ENCODE measurements at regions not wholly inside any gene's neighbourhood (a gene's known extent, or its start where the extent isn't known, plus 50 kb on each side); places are given as distances from the start of the nearest gene placed in this dataset.

DNA sequence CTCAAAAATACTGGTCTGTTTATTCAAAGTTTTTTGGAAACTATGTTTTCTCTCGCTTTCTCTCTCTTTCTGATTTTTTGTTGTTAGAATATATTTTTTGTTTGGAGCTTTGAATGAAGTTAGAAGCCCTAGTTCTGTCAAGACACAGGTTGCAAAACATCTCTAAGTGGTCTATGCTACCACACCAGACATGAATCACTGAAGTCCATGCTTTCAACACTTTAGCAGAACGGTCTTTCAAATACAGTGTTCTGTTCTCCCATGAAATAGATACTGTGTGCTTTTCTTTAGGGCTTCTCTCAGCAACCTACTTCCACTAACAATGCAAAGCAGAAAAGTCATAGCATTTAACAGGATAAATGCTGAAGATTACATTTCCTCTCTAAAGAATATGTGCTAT, 392.5 kb downstream of the TMEM167A start:
- no peak for DNase-seq (ENCODE audit: low read depth, low spot score)
- POLR2A ChIA-PET: no interaction called here
- H3K4me3 ChIP-seq (ENCODE audit: low read depth, low read length): no peak overlapping the region
- TF ChIP-seq, protein P1, sequence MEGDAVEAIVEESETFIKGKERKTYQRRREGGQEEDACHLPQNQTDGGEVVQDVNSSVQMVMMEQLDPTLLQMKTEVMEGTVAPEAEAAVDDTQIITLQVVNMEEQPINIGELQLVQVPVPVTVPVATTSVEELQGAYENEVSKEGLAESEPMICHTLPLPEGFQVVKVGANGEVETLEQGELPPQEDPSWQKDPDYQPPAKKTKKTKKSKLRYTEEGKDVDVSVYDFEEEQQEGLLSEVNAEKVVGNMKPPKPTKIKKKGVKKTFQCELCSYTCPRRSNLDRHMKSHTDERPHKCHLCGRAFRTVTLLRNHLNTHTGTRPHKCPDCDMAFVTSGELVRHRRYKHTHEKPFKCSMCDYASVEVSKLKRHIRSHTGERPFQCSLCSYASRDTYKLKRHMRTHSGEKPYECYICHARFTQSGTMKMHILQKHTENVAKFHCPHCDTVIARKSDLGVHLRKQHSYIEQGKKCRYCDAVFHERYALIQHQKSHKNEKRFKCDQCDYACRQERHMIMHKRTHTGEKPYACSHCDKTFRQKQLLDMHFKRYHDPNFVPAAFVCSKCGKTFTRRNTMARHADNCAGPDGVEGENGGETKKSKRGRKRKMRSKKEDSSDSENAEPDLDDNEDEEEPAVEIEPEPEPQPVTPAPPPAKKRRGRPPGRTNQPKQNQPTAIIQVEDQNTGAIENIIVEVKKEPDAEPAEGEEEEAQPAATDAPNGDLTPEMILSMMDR (IDR thresholded peaks at IDR 0.05; ENCODE audit: insufficient read depth, low read length, missing control alignments): no peak
- CTCF ChIA-PET: no interaction called here

- H3K4me3 ChIP-seq (ENCODE audit: low read depth, low read length): no peak overlapping the region
- ChIA-PET POLR2A (no interaction called here), CTCF (no interaction called here)
- no peak for DNase-seq (ENCODE audit: low read depth, low spot score)
- TF ChIP-seq, protein P1 (IDR thresholded peaks at IDR 0.05; ENCODE audit: insufficient read depth, low read length, missing control alignments): no peak
Measured at GRCh38 chr5:82684165-82684564, 393.0 kb downstream of the TMEM167A start.

DNA sequence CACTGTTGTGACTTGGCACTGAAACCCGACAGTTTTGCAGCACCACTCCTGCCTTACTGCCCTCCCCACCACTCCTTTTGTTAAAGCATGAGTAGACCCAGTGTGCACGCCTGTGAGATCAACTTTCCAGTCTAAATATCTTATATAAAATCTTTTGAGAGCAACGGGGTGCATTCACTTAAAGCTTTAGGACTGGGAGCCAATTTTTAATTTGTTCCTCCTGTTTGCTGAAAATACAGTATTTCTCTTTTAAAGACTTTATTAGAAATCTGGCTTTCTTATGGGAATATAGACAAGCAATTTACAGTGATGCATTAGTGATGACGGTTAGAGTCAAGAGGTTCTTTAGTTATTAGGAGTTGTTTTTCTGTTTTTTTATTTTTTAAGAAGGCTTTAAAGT, 397.5 kb downstream of the TMEM167A start:
- TF ChIP-seq, protein P1 (IDR thresholded peaks at IDR 0.05; ENCODE audit: insufficient read depth, low read length, missing control alignments): no peak
- no peak overlapping the region for H3K4me3 ChIP-seq (ENCODE audit: low read depth, low read length)
- DNase-seq (ENCODE audit: low read depth, low spot score): no peak
- ChIA-PET POLR2A (no interaction called here), CTCF (no interaction called here)

DNA sequence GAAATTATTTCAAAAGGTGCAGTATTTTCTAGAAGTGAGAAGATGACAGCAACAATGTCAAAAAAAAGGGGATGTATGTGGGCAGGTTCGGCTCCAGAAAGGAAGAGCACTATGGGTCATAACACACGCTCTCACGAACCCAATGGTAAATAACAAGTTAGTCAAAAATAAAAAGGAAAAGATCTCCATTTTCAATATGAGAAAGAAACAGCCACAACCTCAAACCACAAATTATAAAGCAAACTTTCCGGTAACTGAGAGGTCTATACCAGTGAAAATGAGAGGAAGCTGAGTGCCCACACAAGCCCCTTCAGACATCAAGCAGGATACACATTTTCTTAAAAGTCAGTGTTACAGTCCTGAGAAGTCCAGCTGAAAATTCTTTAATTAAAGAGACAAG, 398.5 kb upstream of the RPS23 start:
- no peak overlapping the region for H3K4me3 ChIP-seq (ENCODE audit: low read depth, low read length)
- POLR2A ChIA-PET: no interaction called here
- no peak for DNase-seq (ENCODE audit: low read depth, low spot score)
- TF ChIP-seq, protein P1 (IDR thresholded peaks at IDR 0.05; ENCODE audit: insufficient read depth, low read length, missing control alignments): no peak
- CTCF ChIA-PET: no interaction called here

DNA sequence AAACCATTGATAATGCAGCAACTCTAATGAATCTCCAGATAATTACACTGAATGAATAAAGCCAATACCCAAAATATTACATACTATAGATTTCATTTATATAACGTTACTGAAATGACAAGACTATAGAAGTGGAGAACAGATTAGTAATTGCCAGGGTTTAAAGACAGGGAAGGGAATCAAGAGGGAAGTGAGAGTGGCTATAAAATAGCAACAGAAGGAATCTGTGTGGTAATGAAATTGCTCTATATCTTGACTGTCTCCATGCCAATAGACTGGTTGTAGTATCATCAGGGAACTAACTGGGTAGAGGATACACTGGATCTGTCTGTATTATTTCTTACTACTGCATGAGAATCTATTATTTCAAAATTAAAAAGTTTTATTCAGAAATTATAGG, 396.5 kb upstream of the RPS23 start:
- ChIA-PET POLR2A (no interaction called here), CTCF (no interaction called here)
- TF ChIP-seq, protein P1 (IDR thresholded peaks at IDR 0.05; ENCODE audit: insufficient read depth, low read length, missing control alignments): no peak
- no peak overlapping the region for H3K4me3 ChIP-seq (ENCODE audit: low read depth, low read length)
- DNase-seq (ENCODE audit: low read depth, low spot score): no peak

DNA sequence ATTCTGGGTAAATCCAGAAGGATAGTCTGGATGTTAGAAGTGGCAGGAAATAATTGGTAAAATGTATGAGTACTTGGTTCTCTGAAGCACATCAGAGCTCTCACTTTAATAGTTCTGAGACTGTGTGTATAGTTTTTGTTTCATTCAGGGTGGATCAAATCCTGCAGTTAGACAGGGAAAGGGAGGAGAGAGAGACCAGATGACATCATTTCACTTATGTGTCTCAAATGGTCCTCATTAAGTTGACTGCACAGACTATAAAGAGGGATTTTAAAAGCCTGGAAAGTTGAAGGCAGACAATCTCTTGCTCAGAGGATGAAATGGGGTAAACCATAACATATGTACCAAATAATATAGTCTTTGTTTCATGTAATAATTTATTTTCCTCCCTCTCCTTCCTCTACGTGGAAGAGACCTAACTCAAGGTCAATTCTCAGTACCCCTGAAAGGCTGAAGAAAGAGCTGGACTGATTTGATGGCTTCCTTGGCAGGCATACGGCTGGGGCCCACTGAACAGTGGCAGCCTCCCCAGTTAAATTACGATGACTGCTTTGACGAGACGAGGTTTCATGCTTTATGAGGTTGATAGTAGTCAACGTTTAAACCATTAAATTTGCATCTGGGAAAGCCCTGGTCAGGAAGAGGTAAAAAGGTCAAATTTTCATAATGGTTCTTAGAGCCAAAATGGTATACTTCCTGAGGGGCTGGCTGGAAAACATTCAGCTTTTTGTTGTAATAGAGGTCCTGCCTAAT, 395.1 kb upstream of the RPS23 start:
- TF ChIP-seq, protein P1 (IDR thresholded peaks at IDR 0.05; ENCODE audit: insufficient read depth, low read length, missing control alignments): no peak
- DNase-seq (ENCODE audit: low read depth, low spot score): no peak
- no peak overlapping the region for H3K4me3 ChIP-seq (ENCODE audit: low read depth, low read length)
- POLR2A ChIA-PET: no interaction called here
- CTCF ChIA-PET: no interaction called here
